GM21529 (cell line): ENCODE measurements at regions not wholly inside any gene's neighbourhood (a gene's known extent, or its start where the extent isn't known, plus 50 kb on each side); places are given as distances from the start of the nearest gene placed in this dataset.
A peak's percentile ranks its signal among the peaks of the same experiment; 100 is the strongest.
"Not testable (repeated sequence)": the region's sequence is repeated elsewhere in the genome, so short reads cannot be mapped to it uniquely, and the experiment has no call there.

Experiments
- ATAC-seq: cut with Tn5 transposase; IDR thresholded peaks from one replicate; pipeline ENCODE4 v1.9.1; 2021; ENCODE audit not compliant: unreplicated experiment

- no peak for ATAC-seq
These were observed 81.0 kb upstream of the HES1 start for GRCh38 chr3:194054961-194055360.

GRCh38 chr3:194056323-194056722 lies 79.6 kb upstream of the HES1 start:
- ATAC-seq, result not testable (repeated sequence)

- ATAC-seq, result no peak
These were observed 79.1 kb upstream of the HES1 start for GRCh38 chr3:194056731-194057415.

DNA sequence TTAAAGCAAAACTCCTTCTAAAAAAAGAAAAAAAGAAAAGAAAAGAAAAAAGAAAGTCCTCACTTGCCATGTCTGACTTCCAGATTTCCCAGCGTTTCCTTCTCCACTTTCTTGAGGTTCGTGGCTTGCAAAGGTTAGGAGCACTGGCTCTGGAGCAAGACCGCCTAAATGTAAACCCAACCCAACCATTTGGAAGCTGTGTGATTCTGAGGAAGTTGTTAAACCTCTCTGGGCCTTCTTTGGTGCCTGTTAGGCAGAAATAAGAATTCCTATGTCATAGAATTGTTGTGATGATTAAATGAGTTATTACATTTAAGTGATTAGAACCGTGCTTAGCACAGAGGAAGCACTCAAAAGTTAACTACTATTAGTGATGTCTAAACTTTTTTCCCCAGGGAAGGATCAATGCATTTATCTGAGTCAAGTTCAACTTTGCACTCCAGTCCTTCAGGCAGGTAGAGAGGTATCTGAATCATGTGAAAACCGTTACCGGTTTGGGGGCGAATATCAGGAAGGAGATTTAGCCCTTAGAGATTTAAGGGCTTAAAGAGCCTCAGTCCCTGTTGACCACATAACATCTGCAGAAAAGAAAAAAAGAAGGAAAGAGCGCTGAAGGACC lies 78.3 kb upstream of the HES1 start:
- ATAC-seq, result peak; percentile 8

- peak; percentile 77 for ATAC-seq
These were observed 77.8 kb upstream of the HES1 start for GRCh38 chr3:194058189-194058571.

- no peak for ATAC-seq
These were observed 77.2 kb upstream of the HES1 start for GRCh38 chr3:194058753-194059152.

- ATAC-seq, result no peak
These were observed 74.4 kb upstream of the HES1 start for GRCh38 chr3:194061421-194062030.

GRCh38 chr3:194062830-194063229 lies 73.1 kb upstream of the HES1 start:
- ATAC-seq, result no peak

GRCh38 chr3:194064380-194065332 lies 71.3 kb upstream of the HES1 start:
- no peak for ATAC-seq

DNA sequence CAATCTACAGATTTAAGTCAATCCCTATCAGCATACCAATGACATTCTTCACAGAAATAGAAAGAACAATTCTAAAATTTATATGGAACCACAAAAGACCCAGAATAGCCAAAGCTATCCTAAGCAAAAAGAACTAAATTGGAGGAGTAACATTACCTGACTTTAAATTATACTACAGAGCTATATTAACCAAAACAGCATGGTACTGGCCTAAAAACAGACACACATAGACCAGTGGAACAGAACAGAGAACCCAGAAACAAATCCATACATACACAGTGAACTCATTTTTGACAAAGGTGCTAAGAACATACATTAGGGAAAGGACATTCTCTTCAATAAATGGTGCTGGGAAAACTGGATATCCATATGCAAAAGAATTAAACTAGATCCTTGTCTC lies 68.6 kb upstream of the HES1 start:
- ATAC-seq, result not testable (repeated sequence)

- no peak for ATAC-seq
These were observed 68.0 kb upstream of the HES1 start for GRCh38 chr3:194067949-194068362.

DNA sequence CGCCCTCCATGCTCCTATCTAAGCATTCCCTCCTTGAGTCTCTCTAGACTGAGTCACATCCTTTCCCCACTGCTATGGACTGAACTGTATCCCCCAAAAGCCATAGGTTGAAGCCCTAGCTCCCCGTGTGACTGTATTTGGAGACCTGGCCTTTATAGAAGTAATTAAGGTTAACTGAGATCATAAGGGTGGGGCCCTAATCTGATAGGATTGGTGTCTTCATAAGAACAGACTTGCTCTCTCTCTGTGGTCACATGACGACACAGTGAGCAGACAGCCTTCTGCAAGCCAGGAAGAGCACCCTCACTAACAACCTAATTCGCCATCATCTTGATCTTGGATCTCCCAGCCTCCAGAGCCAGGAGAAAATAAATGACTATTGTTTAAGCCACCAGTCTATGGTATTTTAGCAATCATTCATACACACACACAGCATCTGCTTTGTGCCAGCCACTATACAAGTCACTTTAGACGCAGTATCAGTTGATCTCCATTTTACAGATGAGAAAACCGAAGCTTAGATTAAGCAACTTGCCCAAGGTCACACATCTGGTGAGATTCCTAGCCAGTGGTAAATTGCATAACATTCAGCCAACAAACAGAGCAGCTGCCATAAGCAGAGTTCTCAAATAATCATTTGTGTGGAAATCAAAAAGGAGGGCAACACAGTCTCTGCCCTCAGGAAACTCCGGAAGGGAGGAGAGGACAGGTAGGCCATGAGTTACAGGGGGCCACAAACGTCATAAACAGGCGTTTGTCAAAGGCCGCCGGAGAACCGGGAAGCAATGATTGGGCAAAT lies 66.3 kb upstream of the HES1 start:
- ATAC-seq, result no peak

DNA sequence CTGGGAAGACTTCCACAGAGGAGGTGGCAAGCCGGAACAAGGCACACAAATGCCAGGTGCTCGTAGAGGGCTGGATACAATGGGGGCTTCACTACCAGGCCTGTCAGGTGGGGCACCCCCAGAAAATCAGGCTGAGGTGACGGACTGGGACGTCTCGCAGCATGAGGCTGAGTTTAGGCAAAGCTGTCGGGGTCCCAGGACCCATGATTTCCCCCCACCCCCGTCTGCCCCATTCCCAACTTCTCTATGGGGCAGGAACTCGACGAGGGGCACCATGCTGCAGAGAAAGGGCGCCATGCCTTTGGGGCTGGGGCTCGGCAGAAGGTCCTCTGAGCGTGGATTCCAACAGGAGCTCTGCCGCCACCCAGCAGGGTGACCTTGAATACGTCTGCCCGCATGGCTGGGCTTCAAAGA lies 65.7 kb upstream of the HES1 start:
- ATAC-seq, result no peak

GRCh38 chr3:194070634-194071409 lies 65.1 kb upstream of the HES1 start:
- peak; percentile 96 for ATAC-seq

DNA sequence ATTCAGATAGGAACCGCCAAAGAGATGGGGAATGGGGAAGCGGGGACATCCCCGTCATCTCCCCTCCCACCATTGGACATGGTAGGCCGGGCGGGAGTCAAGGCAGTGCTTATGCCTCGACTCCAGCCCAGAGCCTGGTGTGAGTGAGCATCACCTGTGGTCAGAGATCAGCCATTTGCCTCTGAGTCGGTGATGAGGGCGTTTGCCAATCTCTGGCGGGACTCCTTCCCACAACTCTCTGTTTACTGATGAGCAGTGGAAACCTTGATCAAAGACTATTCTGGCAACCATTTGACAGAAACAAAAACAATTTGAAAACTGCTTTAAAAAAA lies 63.9 kb upstream of the HES1 start:
- ATAC-seq, result no peak

- ATAC-seq, result no peak
These were observed 63.2 kb upstream of the HES1 start for GRCh38 chr3:194072691-194073279.

GRCh38 chr3:194073926-194074325 lies 62.0 kb upstream of the HES1 start:
- ATAC-seq, result no peak

- no peak for ATAC-seq
These were observed 60.8 kb upstream of the HES1 start for GRCh38 chr3:194075088-194075615.

- ATAC-seq, result no peak
These were observed 60.0 kb upstream of the HES1 start for GRCh38 chr3:194075802-194076460.
